HG03558 (cell line): ENCODE measurements at regions not wholly inside any gene's neighbourhood (a gene's known extent, or its start where the extent isn't known, plus 50 kb on each side); places are given as distances from the start of the nearest gene placed in this dataset.
"Not testable (repeated sequence)": the region's sequence is repeated elsewhere in the genome, so short reads cannot be mapped to it uniquely, and the experiment has no call there.

Source experiments
- ATAC-seq: cut with Tn5 transposase; IDR thresholded peaks from one replicate; pipeline ENCODE4 v1.9.1; 2021; ENCODE audit warnings: moderate number of reproducible peaks; ENCODE audit not compliant: unreplicated experiment; ENCODE audit errors: extremely low read depth

DNA sequence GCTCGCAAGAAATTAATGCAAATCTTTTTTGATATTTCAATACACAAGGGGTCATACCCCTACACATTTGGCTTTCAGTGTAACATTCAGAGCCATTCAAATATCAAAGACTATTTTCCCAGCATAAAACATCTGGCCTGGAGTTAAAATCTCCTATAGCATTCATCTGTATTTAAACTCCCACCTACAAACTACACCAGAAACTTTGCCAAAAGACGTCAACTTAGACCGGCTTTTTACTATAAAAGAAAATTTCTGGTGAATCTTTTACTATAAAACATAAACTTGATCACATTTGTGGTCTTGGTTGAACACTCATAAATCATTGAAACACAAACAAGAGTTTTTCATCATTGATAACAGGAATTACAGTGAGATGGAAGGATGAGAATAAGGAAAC, 473.3 kb upstream of the DCN start:
- no peak for ATAC-seq

GRCh38 chr12:91654087-91654486, 471.5 kb upstream of the DCN start:
- no peak for ATAC-seq

- ATAC-seq, result no peak
Observed at GRCh38 chr12:91651728-91652127, 469.1 kb upstream of the DCN start.

GRCh38 chr12:91643763-91644162, 461.1 kb upstream of the DCN start:
- no peak for ATAC-seq

DNA sequence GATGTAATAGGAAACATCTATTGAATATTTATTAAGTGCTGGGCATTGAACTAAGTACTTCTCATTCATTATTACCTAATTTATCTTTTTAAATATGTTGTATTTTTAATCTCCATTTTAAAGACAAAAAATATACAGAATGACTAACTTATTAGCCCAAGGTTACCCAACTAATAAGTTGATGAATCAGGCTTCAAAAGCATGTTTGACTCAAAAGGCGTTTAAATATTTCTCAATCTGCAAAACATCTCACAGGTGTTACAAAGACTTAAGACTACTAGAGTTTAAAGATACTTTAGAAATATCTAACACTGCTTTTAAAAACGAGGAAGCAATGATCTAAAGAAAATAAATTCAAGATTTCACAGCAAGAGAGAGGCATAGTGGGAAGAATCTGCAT, 457.4 kb upstream of the DCN start:
- ATAC-seq, result no peak

DNA sequence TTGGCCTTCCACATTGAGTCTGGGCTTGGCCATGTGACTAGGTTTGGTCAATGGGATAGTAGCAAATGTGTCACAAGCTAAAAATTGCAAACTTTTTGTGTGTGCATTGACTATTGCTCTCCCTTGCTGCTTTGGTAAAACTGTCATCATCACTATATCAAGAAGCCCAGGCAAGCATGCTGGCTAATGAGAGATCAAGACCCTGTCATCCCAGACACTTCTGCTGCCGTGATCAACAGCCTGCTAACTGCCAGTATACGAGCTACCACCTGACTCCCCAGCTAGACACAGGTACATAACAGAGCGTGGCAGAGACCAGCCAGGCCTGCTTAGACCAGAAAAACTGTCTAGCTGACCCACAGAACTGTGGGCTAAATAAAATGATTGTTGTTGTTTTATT, 456.7 kb upstream of the DCN start:
- ATAC-seq, result no peak

DNA sequence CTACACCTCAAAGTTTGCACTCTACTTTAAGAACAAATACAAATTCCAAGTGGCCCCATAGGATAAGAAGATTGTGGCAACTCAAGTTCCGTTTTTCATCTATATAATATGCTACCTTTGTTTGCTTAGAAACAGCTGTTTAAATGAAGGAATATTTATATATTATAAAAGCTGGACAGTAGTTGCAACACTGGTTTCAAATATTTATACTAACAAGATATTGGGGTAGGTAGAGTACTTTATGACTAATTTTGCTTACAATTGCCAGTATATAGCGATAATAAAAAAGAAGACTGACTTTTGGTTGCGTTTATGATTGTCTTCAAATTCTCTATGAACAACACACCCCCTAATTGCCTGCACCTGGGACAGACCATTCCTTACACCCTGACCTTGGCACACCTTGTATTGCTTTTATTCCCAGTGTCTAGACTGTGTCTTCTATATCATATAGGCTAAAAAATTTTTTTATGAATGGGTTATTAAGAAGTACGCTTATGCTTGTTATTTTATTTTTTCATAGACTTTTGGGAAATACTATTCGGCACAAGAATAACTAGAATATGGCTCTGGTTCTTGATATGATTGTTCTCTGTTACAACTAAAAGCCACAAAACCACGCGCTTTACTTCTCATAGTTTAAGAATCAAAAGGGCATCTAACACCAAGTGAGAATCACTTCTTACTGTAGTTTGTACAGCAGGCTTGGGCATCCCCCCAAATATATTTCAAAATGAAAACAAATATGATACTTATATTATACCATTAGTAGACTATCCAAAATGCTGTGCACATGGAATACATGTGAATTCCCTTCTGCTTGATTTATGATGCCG, 455.4 kb upstream of the DCN start:
- no peak for ATAC-seq

DNA sequence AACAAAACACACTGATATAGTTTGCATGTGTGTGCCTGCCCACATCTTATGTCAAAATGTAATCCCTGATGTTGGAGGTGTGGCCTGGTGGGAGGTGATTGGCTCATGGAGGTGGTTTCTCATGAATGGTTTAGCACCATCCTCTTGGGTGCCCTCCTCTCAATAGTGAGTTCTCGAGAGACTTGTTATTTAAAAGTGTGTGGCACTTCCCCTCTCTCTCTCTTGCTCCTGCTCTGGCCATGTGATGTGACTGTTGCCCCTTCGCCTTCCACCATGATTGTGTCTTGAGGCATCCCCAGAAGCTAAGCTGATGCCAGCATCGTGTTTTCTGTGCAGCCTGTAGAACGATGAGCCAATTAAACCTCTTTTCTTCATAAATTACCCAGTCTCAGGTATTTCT, 454.1 kb upstream of the DCN start:
- ATAC-seq, result no peak

GRCh38 chr12:91634386-91634713, 451.7 kb upstream of the DCN start:
- ATAC-seq, result not testable (repeated sequence)

DNA sequence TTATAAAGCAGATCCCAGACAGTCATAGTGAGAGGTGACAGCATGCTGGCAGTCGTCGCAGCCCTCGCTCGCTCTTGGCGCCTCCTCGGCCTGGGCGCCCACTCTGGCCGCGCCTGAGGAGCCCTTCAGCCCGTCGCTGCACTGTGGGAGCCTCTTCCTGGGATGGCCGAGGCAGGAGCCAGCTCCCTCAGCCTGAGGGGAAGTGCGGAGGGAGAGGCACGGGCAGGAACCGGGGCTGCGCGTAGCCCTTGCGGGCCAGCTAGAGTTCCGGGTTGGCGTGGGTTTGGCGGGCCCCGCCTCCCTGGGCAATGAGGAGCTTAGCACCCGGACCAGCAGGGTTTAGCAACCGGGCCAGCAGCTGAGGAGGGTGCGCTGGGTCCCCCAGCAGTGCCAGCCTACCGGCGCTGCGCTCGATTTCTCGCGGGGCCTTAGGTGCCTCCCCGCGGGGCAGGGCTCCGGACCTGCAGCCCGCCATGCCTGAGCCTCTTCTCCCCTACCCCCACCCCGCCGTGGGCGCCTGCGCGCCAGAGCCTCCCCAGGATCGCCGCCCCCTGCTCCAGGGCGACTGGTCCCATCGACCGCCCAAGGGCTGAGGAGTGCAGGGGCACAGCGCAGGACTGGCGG, 451.2 kb upstream of the DCN start:
- ATAC-seq, result no peak

DNA sequence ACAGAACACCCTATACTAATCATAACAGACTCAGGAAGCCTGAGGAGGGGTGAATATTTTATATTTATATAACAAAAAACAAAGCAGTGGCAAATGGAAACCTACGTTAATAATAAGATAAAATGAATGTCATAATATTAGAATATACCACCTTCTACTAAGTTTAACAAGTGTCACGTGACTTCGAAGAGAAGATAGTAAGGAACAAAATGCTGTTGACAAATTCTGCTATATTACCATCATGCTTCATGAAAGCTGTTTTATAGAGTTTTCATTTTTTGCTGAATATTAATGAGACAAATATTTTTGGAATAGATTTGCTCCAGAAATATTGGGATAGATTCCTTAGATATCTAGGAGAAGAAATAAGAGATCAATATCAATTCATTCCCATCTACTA, 450.6 kb upstream of the DCN start:
- no peak for ATAC-seq

DNA sequence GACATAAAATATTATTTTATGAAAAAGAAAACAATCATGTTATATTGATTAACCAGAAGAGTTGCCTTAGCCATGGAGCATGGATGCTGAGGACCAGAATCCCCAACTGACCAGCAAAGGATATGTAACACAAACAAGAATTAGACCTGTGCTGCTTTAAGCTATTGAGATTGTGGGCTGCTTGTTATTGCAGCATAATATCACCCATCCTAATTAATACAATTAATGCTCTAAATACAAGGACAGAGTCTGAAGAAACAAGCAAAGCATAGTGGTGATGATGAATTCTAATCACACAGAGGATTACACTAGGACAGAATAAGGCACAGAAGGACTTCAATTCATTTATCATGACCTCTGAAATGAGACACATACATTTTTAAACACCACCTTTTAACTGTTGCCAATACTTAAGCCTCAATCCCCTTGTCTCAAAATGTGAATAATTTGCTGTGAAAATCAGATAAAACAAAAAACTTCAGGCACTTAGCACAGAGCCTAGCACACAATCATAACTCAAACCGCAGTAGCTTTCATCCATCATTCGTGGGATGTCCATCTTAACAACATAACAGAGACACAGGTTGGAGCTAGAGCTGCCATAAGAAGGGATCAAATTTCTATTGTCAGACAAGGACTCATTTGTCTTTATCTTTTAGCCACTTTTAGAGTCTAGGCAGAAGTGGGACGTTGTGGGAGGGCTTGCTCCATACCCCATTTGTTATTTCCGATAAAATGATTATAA, 449.6 kb upstream of the DCN start:
- ATAC-seq, result no peak

- ATAC-seq, result no peak
Observed at GRCh38 chr12:91630596-91631293, 448.1 kb upstream of the DCN start.

- no peak for ATAC-seq
Observed at GRCh38 chr12:91630083-91630482, 447.5 kb upstream of the DCN start.

DNA sequence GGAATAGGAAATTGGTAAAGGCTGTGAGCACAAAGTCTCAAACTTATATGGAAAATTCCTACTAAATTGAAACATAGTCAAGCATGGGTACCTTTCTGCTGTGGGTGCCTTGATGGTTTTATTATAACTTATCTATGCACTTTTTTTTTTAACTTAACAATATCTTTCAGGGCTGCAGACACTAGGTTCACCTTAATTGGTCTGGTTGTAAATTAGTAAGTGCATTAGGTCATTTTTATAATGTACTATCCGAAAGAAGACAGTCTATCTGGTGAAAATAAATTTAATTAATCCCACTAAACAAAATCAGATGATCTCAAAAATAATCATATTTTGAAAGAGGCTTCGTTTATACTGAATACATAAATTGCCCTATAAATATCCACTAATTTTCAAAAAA, 446.8 kb upstream of the DCN start:
- ATAC-seq, result no peak

DNA sequence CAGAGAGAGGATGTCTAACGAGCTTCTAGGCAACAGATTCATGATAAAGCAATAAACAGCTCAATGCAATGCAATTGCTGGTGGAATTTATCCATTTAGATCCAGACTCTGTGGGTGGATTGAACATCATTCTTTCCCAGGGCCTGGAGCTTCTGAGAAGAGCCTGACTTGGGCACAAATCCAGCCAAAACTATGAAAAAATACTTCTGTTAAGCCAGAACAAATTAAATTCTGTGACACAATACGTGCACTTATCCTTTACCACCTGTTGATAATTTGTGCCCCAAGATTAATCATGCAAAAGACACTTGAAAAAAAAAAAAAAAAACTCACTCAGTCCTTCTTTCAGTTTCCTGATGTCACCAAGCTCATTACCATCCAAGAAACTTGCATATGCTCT, 446.0 kb upstream of the DCN start:
- ATAC-seq, result no peak

DNA sequence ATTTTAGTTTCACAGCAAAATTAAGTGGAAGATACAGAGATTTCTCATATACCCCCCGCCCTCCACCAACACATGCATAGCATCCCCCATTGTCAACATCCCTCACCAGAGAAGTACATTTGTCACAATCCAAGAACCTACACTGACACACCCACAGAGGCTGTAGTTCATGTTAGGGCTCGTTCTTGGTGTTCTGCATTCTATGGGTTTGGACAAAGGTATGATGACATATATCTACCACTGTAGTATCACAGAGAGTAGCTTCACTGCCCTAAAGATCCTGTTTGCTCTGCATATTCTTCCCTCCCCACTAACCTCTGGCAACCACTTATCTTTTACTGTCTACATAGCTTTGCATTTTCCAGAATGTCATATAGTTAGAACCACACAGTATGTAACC, 444.6 kb upstream of the DCN start:
- ATAC-seq, result no peak

- no peak for ATAC-seq
Observed at GRCh38 chr12:91622981-91623380, 440.4 kb upstream of the DCN start.

GRCh38 chr12:91622037-91622436, 439.4 kb upstream of the DCN start:
- no peak for ATAC-seq

GRCh38 chr12:91620992-91621391, 438.4 kb upstream of the DCN start:
- ATAC-seq, result no peak

DNA sequence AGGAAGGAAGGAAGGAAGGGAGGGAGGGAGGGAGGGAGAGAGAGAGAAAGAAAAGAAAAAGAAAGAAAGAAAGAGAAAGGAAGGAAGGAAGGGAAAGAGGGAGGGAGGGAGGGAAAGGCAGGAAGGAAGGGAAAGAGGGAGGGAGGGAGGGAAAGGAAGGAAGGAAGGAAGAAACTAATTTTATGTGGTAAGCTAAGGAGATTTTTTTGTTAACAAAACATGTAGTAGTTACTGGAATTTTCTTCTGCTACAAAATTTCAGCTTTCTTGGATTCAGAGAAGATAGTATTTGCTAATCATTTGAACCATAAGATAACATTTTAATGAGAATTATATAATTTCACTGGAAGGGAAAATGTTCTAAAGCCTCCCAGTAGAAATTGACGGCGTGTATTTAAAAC, 437.8 kb upstream of the DCN start:
- ATAC-seq, result no peak
